ENCODE measurements at regions not wholly inside any gene's neighbourhood (a gene's known extent, or its start where the extent isn't known, plus 50 kb on each side); places are given as distances from the start of the nearest gene placed in this dataset.

DNA sequence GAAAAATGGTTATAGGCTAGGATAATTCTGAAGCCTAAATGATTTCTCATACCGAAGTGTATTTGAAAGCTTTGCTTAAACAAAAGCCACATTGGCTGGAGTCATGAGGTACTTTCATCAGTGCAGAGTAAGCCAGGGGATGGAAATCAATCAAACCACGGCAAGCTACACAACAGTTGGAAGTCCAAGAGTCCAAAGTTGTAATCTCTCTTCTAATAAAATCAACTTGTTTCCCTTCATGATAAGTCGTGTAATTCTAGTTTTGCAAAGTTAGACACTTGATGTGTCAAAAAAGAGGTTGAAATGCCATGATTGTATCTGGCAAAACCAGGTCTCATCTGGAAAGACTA, 250.5 kb upstream of the VEPH1 start:
- peak overlapping the region; percentile 49 for H3K27ac ChIP-seq (ENCODE audit: low read length)
- H3K36me3 ChIP-seq (ENCODE audit: control insufficient read depth, low read depth, low read length), result no peaks in the 10 kb centered on the region
- H3K9ac ChIP-seq (ENCODE audit: low read length), result peak overlapping the region; percentile 35
- H3K4me3 ChIP-seq (ENCODE audit: low read length), result no peak overlapping the region
- H3K9me3 ChIP-seq (ENCODE audit: control insufficient read depth, low read depth, low read length), result no peaks in the 10 kb centered on the region
- H3K4me1 ChIP-seq (ENCODE audit: control insufficient read depth, low read depth, low read length), result peaks cover 21% of the 10 kb centered on the region
- H3K27me3 ChIP-seq (ENCODE audit: control insufficient read depth, insufficient read depth, low read length), result no peaks in the 10 kb centered on the region

DNA sequence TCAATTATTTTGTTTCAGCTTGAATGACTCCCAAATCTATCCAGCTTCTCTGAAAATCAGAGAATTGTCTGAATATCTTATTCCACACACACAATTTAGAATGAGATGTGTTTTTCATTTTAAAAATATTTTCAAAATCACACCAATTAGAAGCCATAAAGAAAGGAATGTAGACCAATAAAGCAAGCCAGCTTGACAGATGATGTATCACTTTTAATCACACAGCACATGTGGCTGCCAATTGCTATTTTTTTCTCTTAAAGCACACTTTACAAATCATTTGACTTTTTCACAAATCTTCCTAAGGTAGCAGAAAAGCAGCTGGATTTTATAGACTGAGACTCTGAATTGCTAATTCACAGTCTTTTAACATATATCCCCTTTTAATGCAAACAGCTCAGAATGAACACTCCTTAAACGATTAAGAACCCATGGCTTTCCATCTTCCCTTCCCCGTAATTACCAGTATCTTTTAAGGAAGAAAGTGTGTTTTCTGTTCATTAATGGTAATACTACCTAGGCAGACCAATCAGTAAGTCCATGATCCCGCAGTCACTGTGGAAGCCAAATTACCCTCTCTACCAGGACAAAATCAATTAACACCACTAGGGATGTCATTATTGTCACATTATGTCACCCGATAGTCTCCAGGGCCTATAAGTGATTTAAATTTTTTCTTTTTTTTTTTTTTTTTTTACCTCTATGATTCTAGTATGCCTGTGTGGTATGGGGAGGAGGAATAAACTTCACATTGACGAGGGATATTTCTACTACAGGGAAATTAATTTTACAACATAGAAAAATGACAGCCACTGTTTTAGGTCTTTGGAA, 250.0 kb upstream of the VEPH1 start:
- Histone ChIP-seq H3K4me1 (ENCODE audit: control insufficient read depth, low read depth, low read length) (peaks cover 21% of the 10 kb centered on the region), H3K4me3 (ENCODE audit: low read length) (no peak overlapping the region), H3K9me3 (ENCODE audit: control insufficient read depth, low read depth, low read length) (no peaks in the 10 kb centered on the region), H3K27me3 (ENCODE audit: control insufficient read depth, insufficient read depth, low read length) (no peaks in the 10 kb centered on the region), H3K27ac (ENCODE audit: low read length) (peak overlapping the region; percentile 49), H3K36me3 (ENCODE audit: control insufficient read depth, low read depth, low read length) (no peaks in the 10 kb centered on the region), H3K9ac (ENCODE audit: low read length) (no peak overlapping the region)

GRCh38 chr3:157752554-157752953, 249.3 kb upstream of the VEPH1 start:
- Histone ChIP-seq H3K4me1 (ENCODE audit: control insufficient read depth, low read depth, low read length) (peaks cover 21% of the 10 kb centered on the region), H3K9me3 (ENCODE audit: control insufficient read depth, low read depth, low read length) (no peaks in the 10 kb centered on the region), H3K4me3 (ENCODE audit: low read length) (no peak overlapping the region), H3K9ac (ENCODE audit: low read length) (no peak overlapping the region), H3K36me3 (ENCODE audit: control insufficient read depth, low read depth, low read length) (no peaks in the 10 kb centered on the region), H3K27ac (ENCODE audit: low read length) (no peak overlapping the region), H3K27me3 (ENCODE audit: control insufficient read depth, insufficient read depth, low read length) (no peaks in the 10 kb centered on the region)

DNA sequence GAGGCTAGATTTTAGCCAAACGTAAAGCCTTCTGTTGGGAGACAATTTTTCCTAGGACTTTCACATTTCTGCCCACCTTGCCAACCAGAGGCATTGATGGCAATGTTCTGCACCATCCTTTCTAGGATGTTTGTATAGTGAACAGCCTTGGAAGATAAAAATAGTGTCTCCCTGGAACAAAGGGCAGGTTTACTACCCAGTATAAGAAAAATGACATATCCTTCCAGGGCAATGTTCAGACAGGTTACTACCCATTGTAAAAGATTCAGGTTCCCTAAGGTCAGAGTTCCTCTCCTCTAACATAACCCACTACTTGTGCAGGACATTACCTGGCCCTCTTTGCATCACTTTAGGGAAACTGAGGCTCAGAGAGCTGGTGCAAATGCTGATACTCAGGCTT, 248.2 kb upstream of the VEPH1 start:
- no peak overlapping the region for H3K9ac ChIP-seq (ENCODE audit: low read length)
- H3K36me3 ChIP-seq (ENCODE audit: control insufficient read depth, low read depth, low read length), result no peaks in the 10 kb centered on the region
- no peak overlapping the region for H3K4me3 ChIP-seq (ENCODE audit: low read length)
- no peak overlapping the region for H3K27ac ChIP-seq (ENCODE audit: low read length)
- no peaks in the 10 kb centered on the region for H3K9me3 ChIP-seq (ENCODE audit: control insufficient read depth, low read depth, low read length)
- peaks cover 21% of the 10 kb centered on the region for H3K4me1 ChIP-seq (ENCODE audit: control insufficient read depth, low read depth, low read length)
- H3K27me3 ChIP-seq (ENCODE audit: control insufficient read depth, insufficient read depth, low read length), result no peaks in the 10 kb centered on the region

GRCh38 chr3:157746391-157746790, 243.2 kb upstream of the VEPH1 start:
- Histone ChIP-seq H3K27ac (ENCODE audit: low read length) (no peak overlapping the region), H3K36me3 (ENCODE audit: control insufficient read depth, low read depth, low read length) (no peaks in the 10 kb centered on the region), H3K4me1 (ENCODE audit: control insufficient read depth, low read depth, low read length) (no peaks in the 10 kb centered on the region), H3K27me3 (ENCODE audit: control insufficient read depth, insufficient read depth, low read length) (no peaks in the 10 kb centered on the region), H3K9me3 (ENCODE audit: control insufficient read depth, low read depth, low read length) (no peaks in the 10 kb centered on the region), H3K9ac (ENCODE audit: low read length) (no peak overlapping the region), H3K4me3 (ENCODE audit: low read length) (no peak overlapping the region)

GRCh38 chr3:157741607-157742006, 238.4 kb upstream of the VEPH1 start:
- no peaks in the 10 kb centered on the region for H3K4me1 ChIP-seq (ENCODE audit: control insufficient read depth, low read depth, low read length)
- H3K9ac ChIP-seq (ENCODE audit: low read length), result no peak overlapping the region
- H3K4me3 ChIP-seq (ENCODE audit: low read length), result no peak overlapping the region
- no peaks in the 10 kb centered on the region for H3K36me3 ChIP-seq (ENCODE audit: control insufficient read depth, low read depth, low read length)
- H3K9me3 ChIP-seq (ENCODE audit: control insufficient read depth, low read depth, low read length), result no peaks in the 10 kb centered on the region
- H3K27ac ChIP-seq (ENCODE audit: low read length), result no peak overlapping the region
- H3K27me3 ChIP-seq (ENCODE audit: control insufficient read depth, insufficient read depth, low read length), result no peaks in the 10 kb centered on the region

DNA sequence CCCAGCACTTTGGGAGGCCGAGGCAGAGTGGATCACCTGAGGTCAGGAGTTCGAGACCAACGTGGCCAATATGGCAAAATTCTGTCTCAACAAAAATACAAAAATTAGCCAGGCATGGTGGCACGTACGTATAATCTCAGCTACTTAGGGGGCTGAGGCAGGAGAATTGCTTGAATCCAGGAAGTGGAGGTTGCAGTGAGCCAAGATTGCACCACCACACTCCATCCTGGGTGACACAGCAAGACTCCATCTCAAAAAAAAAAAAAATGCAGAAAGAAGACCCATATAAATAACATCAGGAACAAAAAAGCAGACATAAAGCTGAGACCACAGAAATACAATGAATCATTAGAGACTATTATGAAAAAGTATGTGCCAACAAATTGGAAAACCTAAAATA, 235.2 kb upstream of the VEPH1 start:
- Histone ChIP-seq H3K9me3 (ENCODE audit: control insufficient read depth, low read depth, low read length) (no peaks in the 10 kb centered on the region), H3K36me3 (ENCODE audit: control insufficient read depth, low read depth, low read length) (no peaks in the 10 kb centered on the region), H3K4me1 (ENCODE audit: control insufficient read depth, low read depth, low read length) (no peaks in the 10 kb centered on the region), H3K4me3 (ENCODE audit: low read length) (no peak overlapping the region), H3K27ac (ENCODE audit: low read length) (no peak overlapping the region), H3K27me3 (ENCODE audit: control insufficient read depth, insufficient read depth, low read length) (no peaks in the 10 kb centered on the region), H3K9ac (ENCODE audit: low read length) (no peak overlapping the region)

- Histone ChIP-seq H3K9ac (ENCODE audit: low read length) (no peak overlapping the region), H3K27ac (ENCODE audit: low read length) (no peak overlapping the region), H3K9me3 (ENCODE audit: control insufficient read depth, low read depth, low read length) (no peaks in the 10 kb centered on the region), H3K36me3 (ENCODE audit: control insufficient read depth, low read depth, low read length) (no peaks in the 10 kb centered on the region), H3K4me1 (ENCODE audit: control insufficient read depth, low read depth, low read length) (no peaks in the 10 kb centered on the region), H3K4me3 (ENCODE audit: low read length) (no peak overlapping the region), H3K27me3 (ENCODE audit: control insufficient read depth, insufficient read depth, low read length) (no peaks in the 10 kb centered on the region)
These were observed 215.6 kb upstream of the VEPH1 start for GRCh38 chr3:157718800-157719199.

GRCh38 chr3:157713101-157713500, 209.9 kb upstream of the VEPH1 start:
- Histone ChIP-seq H3K4me3 (ENCODE audit: low read length) (no peak overlapping the region), H3K27ac (ENCODE audit: low read length) (no peak overlapping the region), H3K4me1 (ENCODE audit: control insufficient read depth, low read depth, low read length) (no peaks in the 10 kb centered on the region), H3K27me3 (ENCODE audit: control insufficient read depth, insufficient read depth, low read length) (no peaks in the 10 kb centered on the region), H3K9ac (ENCODE audit: low read length) (no peak overlapping the region), H3K36me3 (ENCODE audit: control insufficient read depth, low read depth, low read length) (no peaks in the 10 kb centered on the region), H3K9me3 (ENCODE audit: control insufficient read depth, low read depth, low read length) (no peaks in the 10 kb centered on the region)

GRCh38 chr3:157705258-157705657, 202.0 kb upstream of the VEPH1 start:
- Histone ChIP-seq H3K9ac (ENCODE audit: low read length) (no peak overlapping the region), H3K9me3 (ENCODE audit: control insufficient read depth, low read depth, low read length) (no peaks in the 10 kb centered on the region), H3K4me3 (ENCODE audit: low read length) (no peak overlapping the region), H3K36me3 (ENCODE audit: control insufficient read depth, low read depth, low read length) (no peaks in the 10 kb centered on the region), H3K27ac (ENCODE audit: low read length) (no peak overlapping the region), H3K27me3 (ENCODE audit: control insufficient read depth, insufficient read depth, low read length) (no peaks in the 10 kb centered on the region), H3K4me1 (ENCODE audit: control insufficient read depth, low read depth, low read length) (no peaks in the 10 kb centered on the region)

GRCh38 chr3:157700405-157700804, 197.2 kb upstream of the VEPH1 start:
- Histone ChIP-seq H3K27me3 (ENCODE audit: control insufficient read depth, insufficient read depth, low read length) (no peaks in the 10 kb centered on the region), H3K9me3 (ENCODE audit: control insufficient read depth, low read depth, low read length) (no peaks in the 10 kb centered on the region), H3K36me3 (ENCODE audit: control insufficient read depth, low read depth, low read length) (no peaks in the 10 kb centered on the region), H3K4me1 (ENCODE audit: control insufficient read depth, low read depth, low read length) (no peaks in the 10 kb centered on the region), H3K27ac (ENCODE audit: low read length) (no peak overlapping the region), H3K9ac (ENCODE audit: low read length) (no peak overlapping the region), H3K4me3 (ENCODE audit: low read length) (no peak overlapping the region)

GRCh38 chr3:157695586-157695985, 192.4 kb upstream of the VEPH1 start:
- Histone ChIP-seq H3K9me3 (ENCODE audit: control insufficient read depth, low read depth, low read length) (no peaks in the 10 kb centered on the region), H3K4me3 (ENCODE audit: low read length) (no peak overlapping the region), H3K27ac (ENCODE audit: low read length) (no peak overlapping the region), H3K36me3 (ENCODE audit: control insufficient read depth, low read depth, low read length) (no peaks in the 10 kb centered on the region), H3K4me1 (ENCODE audit: control insufficient read depth, low read depth, low read length) (no peaks in the 10 kb centered on the region), H3K27me3 (ENCODE audit: control insufficient read depth, insufficient read depth, low read length) (no peaks in the 10 kb centered on the region), H3K9ac (ENCODE audit: low read length) (no peak overlapping the region)
